ENCODE measurements at regions not wholly inside any gene's neighbourhood (a gene's known extent, or its start where the extent isn't known, plus 50 kb on each side); places are given as distances from the start of the nearest gene placed in this dataset.

- no peak for TF ChIP-seq ZNF462 (CRISPR knock-in tag; IDR thresholded peaks at IDR 0.05)
Measured at GRCh38 chr11:71355281-71355680, 92.9 kb downstream of the DHCR7 start (continued).

GRCh38 chr11:71354394-71355105, 93.6 kb downstream of the DHCR7 start:
- no peaks in the 10 kb centered on the region for H3K4me1 Mint-ChIP-seq
- TF ChIP-seq REST (IDR thresholded peaks at IDR 0.05; ENCODE audit: unreplicated experiment) (no peak), ZNF462 (CRISPR knock-in tag; IDR thresholded peaks at IDR 0.05) (no peak), ZNF331 (CRISPR knock-in tag; IDR thresholded peaks at IDR 0.05; ENCODE audit: low read depth) (no peak), ZNF114 (CRISPR knock-in tag; IDR thresholded peaks at IDR 0.05) (no peak)

More at GRCh38 chr11:71354394-71355105, 93.6 kb downstream of the DHCR7 start:
- no peaks in the 10 kb centered on the region; the same call in 2 of the 3 replicates for H3K9me3 Mint-ChIP-seq
- no peak for ATAC-seq
- Histone ChIP-seq H3F3A (replicated peaks; ENCODE audit: low read depth) (no peaks in the 10 kb centered on the region), H3K27ac (ENCODE audit: low read depth) (no peak overlapping the region), H3K9me2 (ENCODE audit: insufficient read depth) (peaks cover 17% of the 10 kb centered on the region), H4K20me1 (replicated peaks; ENCODE audit: insufficient read depth) (no peaks in the 10 kb centered on the region), H3K4me1 (ENCODE audit: insufficient read depth) (no peaks in the 10 kb centered on the region), H3K27me3 (ENCODE audit: insufficient read depth) (no peaks in the 10 kb centered on the region), H3K36me3 (ENCODE audit: insufficient read depth) (no peaks in the 10 kb centered on the region), H3K79me2 (replicated peaks; ENCODE audit: insufficient read depth) (no peaks in the 10 kb centered on the region), H3K4me2 (no peak overlapping the region), H2AFZ (no peak overlapping the region), H3K4me3 (no peak overlapping the region)
- no peak overlapping the region for H3K4me3 Mint-ChIP-seq
- H3K27ac Mint-ChIP-seq = no peak overlapping the region
- H3K27me3 Mint-ChIP-seq (ENCODE audit: insufficient read depth, low read depth, poor library complexity) = peaks cover 6% of the 10 kb centered on the region
- H3K36me3 Mint-ChIP-seq (ENCODE audit: low read depth) = no peaks in the 10 kb centered on the region; the same call in 2 of the 3 replicates
- no peak for DNase-seq (ENCODE audit: low spot score)

Measured in GM23338 (cell line).